ENCODE measurements at regions not wholly inside any gene's neighbourhood (a gene's known extent, or its start where the extent isn't known, plus 50 kb on each side); places are given as distances from the start of the nearest gene placed in this dataset.
"Not testable (repeated sequence)": the region's sequence is repeated elsewhere in the genome, so short reads cannot be mapped to it uniquely, and the experiment has no call there.

GRCh38 chr3:30328935-30329334, 277.5 kb upstream of the TGFBR2 start:
- DNase-seq (ENCODE audit: low read depth, low spot score), result not testable (repeated sequence)

DNA sequence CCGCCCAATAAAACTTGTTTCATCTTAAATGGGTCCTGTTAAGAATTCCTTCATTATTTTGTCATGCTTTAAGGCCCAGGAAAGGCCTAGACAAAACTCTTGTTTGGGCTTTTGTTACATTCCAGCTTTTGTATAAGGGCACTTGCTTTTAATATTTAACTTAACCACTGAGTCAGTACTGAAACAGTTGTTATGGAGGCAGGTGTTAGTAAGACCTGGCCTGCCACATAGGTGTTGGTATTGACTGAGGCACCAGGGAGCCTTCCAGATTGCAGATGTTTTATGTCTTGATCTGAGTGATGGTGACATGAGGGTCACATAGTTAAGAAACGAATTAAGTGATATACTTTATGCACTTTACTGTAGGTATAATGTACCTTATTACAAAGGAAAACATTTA, 274.9 kb upstream of the TGFBR2 start:
- no peak for DNase-seq (ENCODE audit: low read depth, low spot score)

GRCh38 chr3:30332196-30333021, 274.0 kb upstream of the TGFBR2 start:
- DNase-seq (ENCODE audit: low read depth, low spot score), result no peak

- DNase-seq (ENCODE audit: low read depth, low spot score), result no peak
These were observed 273.3 kb upstream of the TGFBR2 start for GRCh38 chr3:30333143-30333542.

- no peak for DNase-seq (ENCODE audit: low read depth, low spot score)
These were observed 272.5 kb upstream of the TGFBR2 start for GRCh38 chr3:30333903-30334302.

DNA sequence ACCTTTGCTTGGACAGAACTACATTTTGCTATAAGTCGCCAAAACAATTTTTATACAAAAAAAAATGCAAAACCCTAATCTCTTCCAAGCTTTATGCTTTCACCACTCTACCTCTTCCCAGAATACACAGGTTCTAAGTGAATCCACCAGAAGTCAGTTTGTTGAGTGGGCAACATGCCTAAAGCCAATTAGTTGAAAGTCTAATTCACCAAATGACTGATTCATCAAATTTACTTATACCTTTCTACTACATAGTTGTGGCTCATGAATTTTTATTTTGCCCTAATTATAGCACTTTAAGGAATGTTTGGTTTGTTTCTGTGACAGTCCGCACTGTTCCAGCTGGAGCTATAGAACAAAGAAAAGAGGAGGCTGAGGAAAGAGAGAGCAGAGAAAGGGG, 265.9 kb upstream of the TGFBR2 start:
- DNase-seq (ENCODE audit: low read depth, low spot score), result no peak

- DNase-seq (ENCODE audit: low read depth, low spot score), result no peak
These were observed 265.3 kb upstream of the TGFBR2 start for GRCh38 chr3:30341079-30341478.

DNA sequence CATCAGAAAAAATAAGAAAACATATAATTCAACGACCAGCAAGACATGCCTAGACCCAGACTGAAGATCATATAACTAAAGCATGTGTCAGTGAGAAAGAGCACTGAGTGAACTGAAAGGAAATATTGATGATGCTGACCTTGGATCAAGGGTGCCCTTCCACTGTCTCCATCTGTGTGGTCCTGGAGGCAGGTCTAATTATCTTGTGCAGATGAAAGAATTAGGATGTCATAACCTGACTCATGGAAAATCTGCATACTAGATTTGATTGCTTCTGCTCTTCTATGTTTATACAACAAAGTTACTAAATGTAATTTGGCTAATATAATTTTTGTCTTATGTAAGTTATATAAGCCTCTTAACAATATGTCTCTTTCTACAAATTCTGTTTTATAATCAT, 264.6 kb upstream of the TGFBR2 start:
- DNase-seq (ENCODE audit: low read depth, low spot score), result no peak

DNA sequence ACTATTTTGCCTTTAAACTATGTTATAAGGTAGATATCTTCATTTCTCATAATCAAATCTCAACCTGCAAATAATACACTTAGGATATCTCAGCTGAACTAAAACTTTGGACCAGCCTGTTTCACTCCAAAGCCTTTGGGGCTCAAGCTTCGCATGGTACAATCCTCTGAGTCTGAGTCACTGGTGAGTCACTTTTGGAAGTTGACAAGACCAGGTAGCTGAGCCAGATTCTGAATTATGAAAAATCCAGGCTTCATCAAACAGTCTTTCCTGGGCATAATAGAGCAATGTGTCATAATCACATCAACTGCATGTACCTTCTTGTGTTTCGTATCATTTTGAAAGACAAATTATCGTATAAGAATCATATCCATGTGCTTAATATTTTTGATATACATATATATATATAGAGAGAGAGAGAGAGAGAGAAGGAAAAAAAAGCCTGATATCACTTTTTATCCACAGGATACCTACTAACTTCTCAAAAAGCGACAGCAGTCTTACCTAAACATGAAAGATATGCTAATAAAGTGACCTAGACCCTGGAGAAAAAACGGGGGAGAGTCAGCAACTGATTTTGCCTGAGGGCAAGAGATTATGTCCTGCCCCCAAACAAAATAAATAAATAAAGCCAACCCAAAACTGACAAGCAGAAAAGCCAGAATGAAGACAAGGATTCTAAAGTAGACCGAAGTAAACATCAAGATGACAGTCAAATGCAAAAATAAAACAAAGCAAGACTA, 263.9 kb upstream of the TGFBR2 start:
- DNase-seq (ENCODE audit: low read depth, low spot score), result no peak

DNA sequence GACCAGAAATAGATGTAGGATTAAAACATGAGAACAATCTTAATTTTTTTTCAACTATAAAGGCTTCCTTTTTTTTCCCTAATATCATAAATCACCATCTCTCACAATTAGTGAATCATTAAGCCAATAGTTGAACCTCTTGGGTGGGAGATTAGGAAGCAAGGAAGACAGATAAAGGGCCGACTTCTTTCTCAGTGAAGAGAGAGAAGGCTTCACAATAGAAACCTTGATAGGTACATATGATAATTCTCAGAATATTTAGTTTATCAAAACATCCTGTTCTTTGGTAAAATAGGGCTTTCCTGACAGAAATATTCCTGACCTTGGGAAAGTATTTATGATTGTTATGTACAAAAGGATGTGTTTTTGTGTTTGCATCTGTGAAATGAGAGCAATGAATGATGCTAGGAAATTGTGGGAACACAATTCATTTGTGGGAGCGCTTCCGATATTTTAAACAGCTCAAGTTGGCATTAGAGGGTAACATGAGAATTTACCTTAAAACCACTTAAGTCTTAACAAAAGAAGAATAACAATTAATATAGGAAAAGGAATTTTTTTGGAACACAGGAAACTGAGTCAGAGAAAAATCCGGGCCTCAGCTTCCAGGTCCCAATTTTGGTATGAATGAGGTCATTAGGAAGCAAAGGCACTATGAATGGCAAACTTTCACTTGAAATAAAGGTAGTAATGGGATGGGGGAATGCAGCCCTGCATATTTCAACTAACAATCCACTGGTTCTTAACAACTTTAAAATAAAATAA, 263.2 kb upstream of the TGFBR2 start:
- no peak for DNase-seq (ENCODE audit: low read depth, low spot score)

- no peak for DNase-seq (ENCODE audit: low read depth, low spot score)
These were observed 262.5 kb upstream of the TGFBR2 start for GRCh38 chr3:30343861-30344260.

DNA sequence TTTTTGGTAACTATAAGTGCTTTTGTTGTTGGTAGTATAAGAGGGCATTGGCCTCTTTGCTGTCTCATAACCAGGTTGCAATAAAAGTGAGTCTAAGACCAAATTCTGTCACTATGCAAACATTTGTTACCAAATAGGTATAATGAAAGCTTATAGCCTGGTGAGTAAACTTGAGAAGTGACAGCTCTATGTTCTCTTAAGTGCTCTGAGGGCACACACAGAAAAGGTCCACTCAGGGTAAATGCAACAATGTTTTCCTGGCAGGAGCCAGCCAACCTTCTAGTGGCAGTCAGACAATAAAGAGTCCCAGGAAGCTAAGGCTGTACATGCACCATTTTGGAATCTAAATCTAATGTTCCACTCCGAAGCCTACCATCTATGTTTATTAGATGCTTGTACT, 262.1 kb upstream of the TGFBR2 start:
- DNase-seq (ENCODE audit: low read depth, low spot score), result no peak

DNA sequence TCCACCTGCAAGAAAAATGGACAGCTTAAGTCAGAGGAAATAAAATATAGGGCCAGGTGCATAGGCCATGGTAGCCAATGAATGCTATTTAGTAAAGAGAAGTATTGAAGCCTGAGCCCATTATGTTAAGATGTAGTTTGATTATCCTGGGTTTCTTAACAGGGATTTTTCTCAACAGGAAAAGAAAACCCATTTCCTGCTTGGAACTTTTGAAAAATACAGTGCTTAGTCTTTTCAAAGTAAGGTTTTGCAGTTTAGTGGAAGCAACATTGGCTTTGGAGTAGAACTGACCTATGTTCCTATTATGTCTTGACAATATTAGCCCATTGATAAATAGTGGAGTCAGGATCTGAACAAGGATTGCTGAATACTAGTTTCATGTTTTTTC, 259.5 kb upstream of the TGFBR2 start:
- DNase-seq (ENCODE audit: low read depth, low spot score), result no peak

- DNase-seq (ENCODE audit: low read depth, low spot score), result no peak
These were observed 258.7 kb upstream of the TGFBR2 start for GRCh38 chr3:30347679-30348216.

DNA sequence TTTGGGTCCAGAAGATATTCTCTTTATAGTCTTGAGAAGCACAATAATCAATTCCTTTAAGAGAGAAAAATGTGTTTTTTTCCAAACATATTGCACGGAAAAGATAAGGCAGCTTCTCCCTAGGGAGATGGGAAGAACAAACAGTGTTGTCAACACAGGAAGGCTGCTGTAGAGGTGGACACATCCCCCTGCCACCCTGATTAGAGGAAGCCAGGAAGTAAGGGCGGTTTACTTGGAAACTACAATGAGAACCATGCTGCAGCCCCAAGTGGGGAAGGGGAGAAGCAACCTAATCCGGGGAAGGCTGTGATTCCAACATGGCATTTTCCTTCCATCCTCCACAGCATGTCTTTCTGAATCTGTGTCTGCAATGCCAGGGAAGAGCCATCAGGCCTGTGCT, 256.9 kb upstream of the TGFBR2 start:
- no peak for DNase-seq (ENCODE audit: low read depth, low spot score)

DNA sequence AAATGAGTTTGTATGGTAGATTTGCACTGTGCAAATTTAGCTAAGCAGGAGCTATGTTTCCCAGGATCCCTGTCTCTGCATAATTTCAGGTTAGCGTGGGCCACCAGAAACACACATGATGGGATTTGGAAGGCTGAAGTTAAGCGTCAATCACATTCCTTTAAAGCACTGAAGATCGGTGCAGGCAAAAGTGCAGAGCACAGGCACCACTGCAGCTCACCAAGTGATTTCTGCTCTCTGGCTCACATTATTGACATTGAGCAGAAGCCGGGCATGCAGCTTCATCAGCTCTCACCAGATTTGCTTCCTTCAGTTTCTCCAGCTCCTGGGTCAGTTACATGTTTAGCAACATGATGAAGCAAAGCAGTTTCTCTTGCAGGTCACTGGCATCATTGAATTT, 256.4 kb upstream of the TGFBR2 start:
- DNase-seq (ENCODE audit: low read depth, low spot score), result no peak

GRCh38 chr3:30350901-30351300, 255.5 kb upstream of the TGFBR2 start:
- DNase-seq (ENCODE audit: low read depth, low spot score), result no peak

GRCh38 chr3:30352410-30353318, 253.7 kb upstream of the TGFBR2 start:
- DNase-seq (ENCODE audit: low read depth, low spot score), result no peak

DNA sequence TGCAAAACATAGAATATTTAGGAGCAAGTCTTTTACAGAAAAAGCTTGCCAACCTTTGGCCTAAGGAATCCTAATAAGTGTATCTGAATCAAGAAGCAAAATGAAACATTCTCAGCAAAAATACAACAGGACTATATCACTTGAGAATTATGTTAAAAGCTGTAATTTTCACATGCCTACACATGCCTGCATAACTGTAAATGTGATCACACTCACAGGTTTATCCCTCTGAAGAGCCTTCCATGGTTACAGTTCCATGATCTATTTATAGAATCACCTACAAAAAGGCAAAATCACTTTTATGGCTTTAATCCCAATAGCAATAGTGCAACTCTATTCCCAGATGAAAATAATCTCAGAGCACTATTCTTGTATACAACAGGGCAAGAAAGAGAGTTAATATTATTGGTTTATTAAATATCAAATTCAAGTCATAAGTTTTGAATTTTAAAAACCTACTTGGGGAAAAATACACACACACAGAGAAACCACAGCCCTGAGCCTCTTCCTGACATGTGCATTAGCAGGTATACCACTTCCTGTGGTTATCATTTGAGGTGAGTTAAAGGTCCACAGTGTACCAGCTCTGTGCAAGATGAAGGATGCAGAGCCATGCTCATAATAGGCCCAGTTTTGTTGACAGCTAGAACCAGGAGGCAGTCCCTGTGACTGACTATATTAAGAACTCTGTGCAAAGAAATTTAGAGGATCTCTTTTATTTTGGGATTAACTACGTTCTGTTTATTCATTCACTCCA, 252.5 kb upstream of the TGFBR2 start:
- peak; percentile 34 for DNase-seq (ENCODE audit: low read depth, low spot score)

DNA sequence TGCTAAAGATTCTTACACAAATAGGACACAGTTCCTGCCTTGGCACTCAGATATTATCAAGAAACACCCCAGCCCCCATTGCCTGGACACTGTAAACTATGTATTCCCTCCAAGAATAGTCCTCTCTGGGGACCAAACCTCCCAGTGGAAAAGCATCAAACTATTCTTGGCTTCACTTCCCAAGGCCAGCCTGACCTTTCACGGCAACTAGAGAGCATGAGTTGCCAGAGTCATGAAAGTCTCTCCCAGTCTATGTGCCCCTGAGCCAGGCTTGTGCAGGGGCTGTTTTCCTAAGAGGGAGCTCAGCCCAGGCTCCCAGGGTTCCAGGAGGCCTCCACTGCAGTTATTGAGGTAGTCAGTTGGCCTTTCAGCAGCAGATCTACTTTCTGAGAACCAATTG, 251.9 kb upstream of the TGFBR2 start:
- no peak for DNase-seq (ENCODE audit: low read depth, low spot score)
